ENCODE measurements at regions not wholly inside any gene's neighbourhood (a gene's known extent, or its start where the extent isn't known, plus 50 kb on each side); places are given as distances from the start of the nearest gene placed in this dataset.

DNA sequence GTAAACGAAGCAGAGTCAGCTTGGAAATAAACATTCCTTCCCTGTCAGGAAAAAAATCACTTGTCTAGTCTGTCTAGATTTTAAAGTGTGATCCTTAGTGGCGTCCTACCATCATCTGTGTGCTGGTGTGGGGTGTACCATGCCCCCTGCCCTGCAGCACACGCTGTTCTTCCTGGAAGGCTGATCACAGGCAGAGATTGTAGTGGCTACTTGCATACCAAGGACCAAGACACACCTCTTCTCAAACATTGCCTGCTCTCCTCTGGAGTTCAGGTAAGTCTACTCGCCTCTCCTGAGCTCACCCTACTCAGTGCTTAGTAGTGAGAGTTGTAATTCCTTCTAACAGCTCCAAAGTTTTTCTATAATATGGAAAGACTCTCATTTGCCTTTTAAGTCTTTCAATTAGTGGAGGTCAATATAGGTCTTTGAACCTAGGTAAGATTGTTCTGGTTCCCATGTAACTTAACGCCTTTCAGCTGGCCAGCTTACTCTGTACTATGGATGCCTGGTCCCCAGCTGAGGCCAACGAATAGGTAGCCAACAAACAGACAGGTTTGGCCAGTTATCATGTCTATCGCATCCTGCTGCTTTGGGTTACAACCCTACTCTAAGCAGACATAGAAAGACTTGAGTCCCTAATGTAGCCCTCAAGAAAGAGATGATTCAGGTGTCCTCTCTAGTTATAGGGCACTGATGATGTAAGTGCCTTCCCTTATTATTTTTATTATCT lies 55.4 kb downstream of the XCL1 start:
- Histone ChIP-seq H3K4me3 (no peak overlapping the region), H3K9ac (no peak overlapping the region), H3K4me1 (no peaks in the 10 kb centered on the region), H3K79me2 (ENCODE audit: low read depth) (no peaks in the 10 kb centered on the region), H3F3A (ENCODE audit: low read depth) (no peaks in the 10 kb centered on the region), H3K36me3 (no peaks in the 10 kb centered on the region), H3K9me3 (ENCODE audit: low read depth) (no peaks in the 10 kb centered on the region), H3K27me3 (no peaks in the 10 kb centered on the region), H3K4me2 (no peak overlapping the region), H2AFZ (replicated peaks) (no peak overlapping the region), H3K27ac (no peak overlapping the region), H4K20me1 (ENCODE audit: low read depth) (no peaks in the 10 kb centered on the region)
- Mint-ChIP-seq H3K27me3 (ENCODE audit: insufficient read depth, low read depth) (peaks cover 5% of the 10 kb centered on the region), H3K36me3 (no peaks in the 10 kb centered on the region), H3K4me1 (no peaks in the 10 kb centered on the region), H3K27ac (no peak overlapping the region), H3K4me3 (no peak overlapping the region), H3K9me3 (no peaks in the 10 kb centered on the region)
- TF ChIP-seq EZH2 (IDR thresholded peaks at IDR 0.05): no peak
- TF ChIP-seq, protein P1, sequence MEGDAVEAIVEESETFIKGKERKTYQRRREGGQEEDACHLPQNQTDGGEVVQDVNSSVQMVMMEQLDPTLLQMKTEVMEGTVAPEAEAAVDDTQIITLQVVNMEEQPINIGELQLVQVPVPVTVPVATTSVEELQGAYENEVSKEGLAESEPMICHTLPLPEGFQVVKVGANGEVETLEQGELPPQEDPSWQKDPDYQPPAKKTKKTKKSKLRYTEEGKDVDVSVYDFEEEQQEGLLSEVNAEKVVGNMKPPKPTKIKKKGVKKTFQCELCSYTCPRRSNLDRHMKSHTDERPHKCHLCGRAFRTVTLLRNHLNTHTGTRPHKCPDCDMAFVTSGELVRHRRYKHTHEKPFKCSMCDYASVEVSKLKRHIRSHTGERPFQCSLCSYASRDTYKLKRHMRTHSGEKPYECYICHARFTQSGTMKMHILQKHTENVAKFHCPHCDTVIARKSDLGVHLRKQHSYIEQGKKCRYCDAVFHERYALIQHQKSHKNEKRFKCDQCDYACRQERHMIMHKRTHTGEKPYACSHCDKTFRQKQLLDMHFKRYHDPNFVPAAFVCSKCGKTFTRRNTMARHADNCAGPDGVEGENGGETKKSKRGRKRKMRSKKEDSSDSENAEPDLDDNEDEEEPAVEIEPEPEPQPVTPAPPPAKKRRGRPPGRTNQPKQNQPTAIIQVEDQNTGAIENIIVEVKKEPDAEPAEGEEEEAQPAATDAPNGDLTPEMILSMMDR (IDR thresholded peaks at IDR 0.05): no peak
- no peak for TF ChIP-seq EZH2phosphoT487 (IDR thresholded peaks at IDR 0.05)
- DNase-seq (ENCODE audit: low spot score): no peak

DNA sequence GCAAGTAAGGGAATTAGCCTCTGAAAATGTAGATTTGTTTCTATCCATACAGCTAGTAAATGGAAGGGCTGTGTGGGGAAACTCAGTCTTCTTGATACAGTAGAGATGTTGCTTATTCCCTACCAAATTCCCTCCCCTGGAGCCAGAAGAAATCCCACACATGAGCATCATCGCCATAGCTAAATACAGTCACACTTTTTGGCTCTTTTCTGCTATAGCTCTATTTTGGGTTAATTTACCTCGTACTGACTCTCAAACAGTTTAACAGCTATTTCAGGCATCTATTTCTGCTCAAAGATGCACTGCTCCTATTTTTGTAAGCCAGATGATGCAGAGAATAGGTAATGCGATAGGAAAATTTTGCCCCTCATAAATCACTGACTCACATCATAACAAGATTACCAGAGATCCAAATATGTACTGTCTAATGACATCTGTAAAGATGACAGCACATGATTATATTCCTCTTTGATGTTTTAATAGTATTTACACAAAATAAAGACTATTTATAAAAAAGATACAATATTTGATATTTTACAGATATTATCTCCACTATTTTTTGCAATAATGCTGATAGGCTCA lies 58.6 kb downstream of the XCL1 start:
- H3K9ac ChIP-seq: no peak overlapping the region
- H4K20me1 ChIP-seq (ENCODE audit: low read depth): no peaks in the 10 kb centered on the region
- no peaks in the 10 kb centered on the region for H3K36me3 ChIP-seq
- Mint-ChIP-seq H3K4me1 (no peaks in the 10 kb centered on the region), H3K36me3 (no peaks in the 10 kb centered on the region), H3K27ac (no peak overlapping the region), H3K4me3 (no peak overlapping the region), H3K9me3 (no peaks in the 10 kb centered on the region), H3K27me3 (ENCODE audit: insufficient read depth, low read depth) (peaks cover 4% of the 10 kb centered on the region)
- no peak overlapping the region for H3K4me3 ChIP-seq
- H3K4me2 ChIP-seq: no peak overlapping the region
- H3K27me3 ChIP-seq: no peaks in the 10 kb centered on the region
- DNase-seq (ENCODE audit: low spot score): no peak
- no peaks in the 10 kb centered on the region for H3K79me2 ChIP-seq (ENCODE audit: low read depth)
- no peaks in the 10 kb centered on the region for H3F3A ChIP-seq (ENCODE audit: low read depth)
- H3K27ac ChIP-seq: no peak overlapping the region
- H2AFZ ChIP-seq (replicated peaks): no peak overlapping the region
- no peaks in the 10 kb centered on the region for H3K9me3 ChIP-seq (ENCODE audit: low read depth)
- TF ChIP-seq EZH2 (IDR thresholded peaks at IDR 0.05) (no peak), EZH2phosphoT487 (IDR thresholded peaks at IDR 0.05) (no peak)
- TF ChIP-seq, protein P1 (IDR thresholded peaks at IDR 0.05): no peak
- H3K4me1 ChIP-seq: no peaks in the 10 kb centered on the region

DNA sequence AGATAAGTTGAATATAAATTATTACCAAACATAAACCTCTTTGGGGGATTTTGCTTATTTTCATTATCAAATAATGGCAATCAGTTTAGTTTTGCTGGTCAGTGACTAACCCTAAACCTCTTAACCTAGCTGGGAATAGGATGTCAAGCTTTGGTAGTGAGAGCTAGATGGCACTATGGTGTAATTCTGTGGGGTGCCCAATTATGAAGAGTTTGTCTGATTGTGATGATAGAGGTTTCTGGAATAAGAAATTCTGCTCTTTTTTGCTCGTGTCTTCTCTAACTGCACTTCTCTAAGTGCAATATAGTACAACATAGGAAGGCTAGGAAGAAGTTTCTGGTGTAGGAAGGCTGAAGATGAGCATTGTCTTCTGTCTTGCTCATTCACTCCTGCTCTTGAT lies 59.8 kb downstream of the XCL1 start:
- H3K36me3 ChIP-seq: no peaks in the 10 kb centered on the region
- Mint-ChIP-seq H3K4me3 (no peak overlapping the region), H3K4me1 (no peaks in the 10 kb centered on the region), H3K27me3 (ENCODE audit: insufficient read depth, low read depth) (peaks cover 4% of the 10 kb centered on the region), H3K27ac (no peak overlapping the region), H3K9me3 (no peaks in the 10 kb centered on the region), H3K36me3 (no peaks in the 10 kb centered on the region)
- no peaks in the 10 kb centered on the region for H3K79me2 ChIP-seq (ENCODE audit: low read depth)
- H4K20me1 ChIP-seq (ENCODE audit: low read depth): no peaks in the 10 kb centered on the region
- no peak overlapping the region for H3K4me2 ChIP-seq
- H3K9ac ChIP-seq: no peak overlapping the region
- no peak for DNase-seq (ENCODE audit: low spot score)
- no peak for TF ChIP-seq EZH2 (IDR thresholded peaks at IDR 0.05)
- TF ChIP-seq, protein P1 (IDR thresholded peaks at IDR 0.05): peak; percentile 9
- no peaks in the 10 kb centered on the region for H3K4me1 ChIP-seq
- H3K9me3 ChIP-seq (ENCODE audit: low read depth): no peaks in the 10 kb centered on the region
- H3K27ac ChIP-seq: no peak overlapping the region
- no peaks in the 10 kb centered on the region for H3K27me3 ChIP-seq
- no peaks in the 10 kb centered on the region for H3F3A ChIP-seq (ENCODE audit: low read depth)
- H3K4me3 ChIP-seq: no peak overlapping the region
- no peak overlapping the region for H2AFZ ChIP-seq (replicated peaks)
